Endothelial cell of umbilical vein (primary cell): ENCODE measurements at regions not wholly inside any gene's neighbourhood (a gene's known extent, or its start where the extent isn't known, plus 50 kb on each side); places are given as distances from the start of the nearest gene placed in this dataset.

ENCODE experiments used
- BruUV-seq: library from RNA; stranded (reverse); fragments of 400-500 nt; replicated peaks from 2 replicates; lab custom pipeline; 2021; lab: Mats Ljungman, UMichigan
- CTCF ChIA-PET: fragments of 300-600, 350-600 bp; sonication (Branson Sonifier 250); formaldehyde crosslinking; loops from one replicate; lab custom pipeline; 2021; ENCODE audit warnings: antibody characterized with exemption, inconsistent platforms; lab: Charles Lee
- POLR2A ChIA-PET: fragments of 300-600, 350-600 bp; sonication (Branson Sonifier 250); formaldehyde crosslinking; loops from one replicate; lab custom pipeline; 2021; ENCODE audit warnings: antibody characterized with exemption, inconsistent platforms; lab: Charles Lee
- DNase-seq: peaks from one replicate; pipeline ENCODE4 v3.0.0-alpha.2; 2011; ENCODE audit warnings: low read depth, low spot score
- FAIRE-seq: peaks from 2 replicates; lab custom pipeline; 2011; peaks lifted over from hg19 to GRCh38; lab: Jason Lieb, UNC
- H2AFZ ChIP-seq: 2 replicates; pipeline ENCODE4 v1.6.0; 2012; ENCODE audit warnings: low read depth, low read length, control low read depth, inconsistent platforms
- H3K27ac ChIP-seq: 2 replicates; pipeline ENCODE4 v1.5.1; 2011; ENCODE audit warnings: low read depth, mild to moderate bottlenecking, control low read depth, low read length, moderate library complexity; ENCODE audit not compliant: insufficient read depth
- H3K27me3 ChIP-seq, 2 experiments: 2 replicates each; pipeline versions ENCODE4 v1.6.0 to v1.6.1; 2011; ENCODE audit warnings: low read length in 2 of 2, mixed read lengths in 1 of 2; ENCODE audit not compliant: control insufficient read depth in 2 of 2, insufficient read depth in 2 of 2
- H3K36me3 ChIP-seq, 2 experiments: 2 replicates in 1 of 2; 3 replicates in 1 of 2; pipeline ENCODE4 v1.5.1; 2011; ENCODE audit warnings: low read length in 2 of 2, mild to moderate bottlenecking in 1 of 2, moderate library complexity in 1 of 2; ENCODE audit not compliant: control insufficient read depth in 2 of 2, insufficient read depth in 2 of 2; ENCODE audit errors: extremely low read depth in 1 of 2
- H3K4me1 ChIP-seq: 3 replicates; pipeline ENCODE4 v1.5.1; 2011; ENCODE audit warnings: mild to moderate bottlenecking, low read length; ENCODE audit not compliant: control insufficient read depth, insufficient read depth; ENCODE audit errors: extremely low read depth
- H3K4me2 ChIP-seq: 2 replicates; pipeline ENCODE4 v1.6.1; 2011; ENCODE audit warnings: low read length, control low read depth, mixed read lengths; ENCODE audit not compliant: insufficient read depth
- H3K4me3 ChIP-seq, 3 experiments: fragments of 200-600 bp in 1 of 3; sonication (generic), shearing (Covaris generic) in 1 of 3; replicated peaks in 1 of 3; 2 replicates each; pipeline ENCODE4 v1.5.1; 2011 to 2016; ENCODE audit warnings: control low read depth in 3 of 3, low read length in 3 of 3, mild to moderate bottlenecking in 2 of 3, inconsistent platforms in 1 of 3, low read depth in 1 of 3, moderate library complexity in 1 of 3; ENCODE audit not compliant: insufficient read depth in 1 of 3
- H3K79me2 ChIP-seq: 2 replicates; pipeline ENCODE4 v1.6.0; 2012; ENCODE audit warnings: low read length, inconsistent platforms; ENCODE audit not compliant: control insufficient read depth, insufficient read depth
- H3K9ac ChIP-seq: replicated peaks from 2 replicates; pipeline ENCODE3; 2011; ENCODE audit warnings: low read length, control low read depth; ENCODE audit not compliant: insufficient read depth; ENCODE audit errors: extremely low read depth
- H3K9me1 ChIP-seq: replicated peaks from 3 replicates; pipeline ENCODE4 v1.6.0; 2011; ENCODE audit warnings: mild to moderate bottlenecking, low read length; ENCODE audit not compliant: control insufficient read depth, insufficient read depth; ENCODE audit errors: extremely low read depth
- H3K9me3 ChIP-seq: replicated peaks from 2 replicates; pipeline ENCODE4 v1.5.1; 2012; ENCODE audit warnings: low read length, inconsistent platforms; ENCODE audit not compliant: control insufficient read depth, insufficient read depth
- H4K20me1 ChIP-seq: replicated peaks from 2 replicates; pipeline ENCODE3; 2011; ENCODE audit warnings: mild to moderate bottlenecking, low read length; ENCODE audit not compliant: control insufficient read depth, insufficient read depth; ENCODE audit errors: extremely low read depth
- CTCF ChIP-seq, 2 donors: IDR thresholded peaks; 1 replicate in 1 of 2; 2 replicates in 1 of 2; pipeline ENCODE4 v1.5.1; 2011; ENCODE audit warnings: low read length in 2 of 2, mild to moderate bottlenecking in 2 of 2, moderate library complexity in 2 of 2, control low read depth in 1 of 2, inconsistent platforms in 1 of 2, low read depth in 1 of 2; ENCODE audit not compliant: insufficient read depth in 1 of 2; ENCODE audit errors: extremely low read depth in 1 of 2
- EZH2 ChIP-seq: IDR thresholded peaks from 2 replicates; pipeline ENCODE4 v1.6.1; 2012; ENCODE audit warnings: borderline replicate concordance, low read depth, mild to moderate bottlenecking, moderate library complexity, low read length, inconsistent platforms; ENCODE audit not compliant: severe bottlenecking
- FOS ChIP-seq: IDR thresholded peaks from 2 replicates; pipeline ENCODE4 v1.6.1; 2011; ENCODE audit warnings: mild to moderate bottlenecking, low read length, moderate library complexity, borderline replicate concordance; ENCODE audit not compliant: insufficient read depth
- GATA2 ChIP-seq: IDR thresholded peaks from 2 replicates; pipeline ENCODE4 v1.7.0; 2011; ENCODE audit warnings: low read depth, mild to moderate bottlenecking, moderate library complexity, mixed read lengths, low read length; ENCODE audit not compliant: insufficient read length, insufficient read depth
- JUN ChIP-seq: IDR thresholded peaks from 2 replicates; pipeline ENCODE4 v1.6.1; 2011; ENCODE audit warnings: borderline replicate concordance, low read depth; ENCODE audit not compliant: insufficient read length, insufficient read depth
- MAX ChIP-seq: IDR thresholded peaks from 2 replicates; pipeline ENCODE4 v1.6.1; 2011; ENCODE audit not compliant: insufficient read depth, insufficient read length
- MYC ChIP-seq: IDR thresholded peaks from one replicate; pipeline ENCODE4 v1.6.1; 2011; ENCODE audit warnings: mild to moderate bottlenecking, low read depth, low read length
- POLR2A ChIP-seq: IDR thresholded peaks from 2 replicates; pipeline ENCODE4 v1.6.1; 2012; ENCODE audit warnings: low read depth, mild to moderate bottlenecking, control low read depth, low read length
- POLR2AphosphoS5 ChIP-seq: IDR thresholded peaks from 2 replicates; pipeline ENCODE4 v1.6.1; 2012; ENCODE audit warnings: low read depth, mild to moderate bottlenecking, control low read depth, low read length, moderate library complexity; ENCODE audit not compliant: insufficient read depth
- dilution Hi-C: fragments of 300-500 bp; cut with MboI; formaldehyde crosslinking; loops from one replicate; pipeline ENCODE4 v1.15.0; 2019; ENCODE audit warnings: low sequenced_read_pairs; ENCODE audit not compliant: extremely low pct_ligation_motif_present
- intact Hi-C: fragments of 100-400 bp; cut with micrococcal nuclease; formaldehyde crosslinking; loops from one replicate; pipeline ENCODE4 v1.10.0; 2022

- Histone ChIP-seq H3K9me1 (no peaks in the 10 kb centered on the region), H3K9ac (no peak overlapping the region), H4K20me1 (no peaks in the 10 kb centered on the region), H3K4me3 (no peak overlapping the region), H3K79me2 (no peaks in the 10 kb centered on the region), H3K36me3 (no peaks in the 10 kb centered on the region), H3K9me3 (no peaks in the 10 kb centered on the region), H2AFZ (no peak overlapping the region), H3K4me1 (no peaks in the 10 kb centered on the region), H3K27me3 (no peaks in the 10 kb centered on the region), H3K4me2 (no peak overlapping the region), H3K27ac (no peak overlapping the region)
- POLR2A ChIA-PET: no interaction called here
- dilution Hi-C loops: no loop called here
- TF ChIP-seq POLR2A (no peak), MAX (no peak), FOS (no peak), EZH2 (no peak), MYC (no peak), GATA2 (no peak), POLR2AphosphoS5 (no peak), JUN (no peak), CTCF (IDR thresholded peaks at IDR 0.05; ENCODE audit: extremely low read depth in 1 of 2, insufficient read depth in 1 of 2, low read depth in 1 of 2, low read length in 2 of 2) (no peak)
- intact Hi-C loops: no loop called here
- CTCF ChIA-PET: no interaction called here
- BruUV-seq: no TSS peak
- FAIRE-seq (no peak), DNase-seq (no peak)
Observed at GRCh38 chr3:106341586-106342162, 472.9 kb upstream of the CBLB start.
